HG02884 (cell line): ENCODE measurements at regions not wholly inside any gene's neighbourhood (a gene's known extent, or its start where the extent isn't known, plus 50 kb on each side); places are given as distances from the start of the nearest gene placed in this dataset.
"Not testable (repeated sequence)": the region's sequence is repeated elsewhere in the genome, so short reads cannot be mapped to it uniquely, and the experiment has no call there.

Source experiments
- ATAC-seq: cut with Tn5 transposase; IDR thresholded peaks from one replicate; pipeline ENCODE4 v1.9.1; 2021; ENCODE audit warnings: mild to moderate bottlenecking, moderate library complexity; ENCODE audit not compliant: unreplicated experiment

DNA sequence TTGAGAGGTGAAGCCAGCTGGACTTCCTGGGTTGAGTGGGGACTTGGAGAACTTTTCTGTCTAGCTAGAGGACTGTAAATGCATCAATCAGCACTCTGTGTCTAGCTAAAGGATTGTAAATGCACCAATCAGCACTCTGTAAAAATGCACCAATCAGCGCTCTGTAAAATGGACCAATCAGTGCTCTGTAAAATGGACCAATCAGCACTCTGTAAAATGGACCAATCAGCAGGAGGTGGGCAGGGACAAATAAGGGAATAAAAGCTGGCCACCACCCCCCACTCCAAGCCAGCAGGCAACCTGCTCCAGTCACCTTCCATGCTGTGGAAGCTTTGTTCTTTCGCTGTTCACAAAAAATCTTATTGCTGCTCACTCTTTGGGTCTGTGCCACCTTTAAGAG, 390.4 kb downstream of the RPS24 start:
- ATAC-seq, result not testable (repeated sequence)

DNA sequence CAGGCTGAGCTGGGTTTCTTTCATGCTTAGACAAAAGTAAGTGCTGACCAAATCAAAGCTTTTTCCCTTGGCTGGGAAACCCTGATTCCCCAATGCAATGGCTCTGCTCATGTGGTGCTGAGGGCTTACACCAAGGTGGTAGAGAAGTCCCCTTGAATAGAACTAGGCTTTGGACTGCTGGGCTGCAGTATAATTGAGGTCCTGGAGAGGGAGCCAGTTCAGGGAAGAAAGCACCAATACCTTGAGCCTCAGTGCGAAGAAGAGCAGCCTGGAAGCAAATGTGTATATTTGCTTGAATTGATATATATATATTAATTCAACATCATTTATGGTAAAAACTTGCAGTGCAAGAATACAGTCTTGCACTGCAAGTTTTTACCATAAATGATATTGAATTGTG, 391.1 kb downstream of the RPS24 start:
- ATAC-seq, result no peak

DNA sequence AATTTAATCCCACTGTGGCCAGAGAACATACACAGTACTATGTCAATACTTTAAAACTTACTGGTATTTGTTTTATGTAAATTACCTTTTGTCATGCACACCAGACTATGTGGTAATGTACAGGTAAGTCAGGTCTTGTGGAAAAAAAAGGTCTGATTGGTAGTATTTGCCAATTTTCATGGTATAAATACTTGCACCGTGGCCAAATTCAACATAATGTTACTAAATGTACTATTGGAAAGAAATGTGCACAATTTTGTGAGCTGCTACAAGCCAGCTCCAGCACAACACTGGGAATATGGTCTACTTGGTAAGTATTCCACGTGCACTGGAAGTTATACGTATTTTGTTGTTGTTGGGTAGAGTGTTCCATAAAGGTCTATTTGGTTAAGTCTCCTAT, 392.5 kb downstream of the RPS24 start:
- no peak for ATAC-seq

GRCh38 chr10:78427497-78428031, 393.9 kb downstream of the RPS24 start:
- ATAC-seq, result no peak

DNA sequence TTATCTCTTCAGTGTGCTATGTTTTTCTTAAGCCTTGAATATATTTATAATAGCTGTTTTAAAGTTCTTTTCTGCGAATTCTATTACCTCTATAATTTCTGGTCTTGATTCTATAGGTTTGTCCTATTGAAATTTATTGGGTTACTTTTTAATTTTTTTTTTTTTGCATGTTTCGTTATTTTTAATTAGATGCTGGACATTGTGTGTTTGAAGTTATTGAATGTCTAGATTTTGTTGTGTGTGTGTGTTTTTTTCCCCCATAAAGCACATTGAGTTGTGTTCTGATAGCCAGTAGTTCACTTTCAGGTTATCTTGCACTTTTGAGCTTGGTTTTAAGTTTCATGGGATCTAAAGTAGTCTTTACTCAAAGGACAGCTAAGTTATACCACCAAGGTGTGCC, 394.9 kb downstream of the RPS24 start:
- ATAC-seq, result no peak

DNA sequence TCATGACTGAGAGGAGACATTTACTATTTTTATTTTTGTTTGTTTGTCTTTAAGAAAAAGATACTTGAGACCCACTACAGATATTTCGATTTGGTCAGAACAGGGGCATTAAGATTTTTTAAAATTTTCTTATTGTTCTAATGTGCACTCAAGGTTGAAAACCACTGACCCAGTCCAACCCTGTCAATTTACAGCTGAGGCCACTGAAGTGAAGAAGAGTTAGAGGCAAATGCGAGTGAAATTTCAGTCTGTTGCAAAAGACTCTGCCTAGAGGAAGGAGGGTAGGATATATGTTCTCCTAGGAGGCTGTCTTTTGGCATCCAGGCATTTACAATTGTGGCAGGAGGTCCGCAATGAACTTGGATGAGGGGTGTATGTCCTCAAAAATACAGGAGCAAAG, 396.3 kb downstream of the RPS24 start:
- ATAC-seq, result no peak

DNA sequence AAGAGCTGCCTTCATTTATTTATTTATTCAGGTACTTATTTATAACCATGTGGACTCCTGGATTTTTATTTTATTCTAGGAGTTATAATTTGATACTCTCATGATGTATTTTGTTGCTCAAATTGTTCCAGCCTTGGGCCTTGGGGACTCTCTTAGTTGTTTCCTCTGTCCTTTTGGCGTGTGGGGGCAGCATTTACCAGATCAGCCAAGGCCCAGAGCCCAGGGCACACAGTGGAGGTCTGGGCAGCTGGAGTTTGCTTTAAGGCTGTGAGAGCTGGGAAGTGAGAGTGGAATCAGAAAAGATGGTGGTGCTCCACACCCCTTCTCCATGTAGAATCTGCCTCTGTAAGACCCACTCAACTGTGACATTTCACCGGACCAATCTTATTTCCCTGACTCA, 398.9 kb downstream of the RPS24 start:
- no peak for ATAC-seq

- ATAC-seq, result no peak
Measured at GRCh38 chr10:78433076-78433595, 399.5 kb downstream of the RPS24 start.

- no peak for ATAC-seq
Measured at GRCh38 chr10:78433766-78434535, 400.3 kb downstream of the RPS24 start.

GRCh38 chr10:78434886-78435285, 401.2 kb downstream of the RPS24 start:
- no peak for ATAC-seq

DNA sequence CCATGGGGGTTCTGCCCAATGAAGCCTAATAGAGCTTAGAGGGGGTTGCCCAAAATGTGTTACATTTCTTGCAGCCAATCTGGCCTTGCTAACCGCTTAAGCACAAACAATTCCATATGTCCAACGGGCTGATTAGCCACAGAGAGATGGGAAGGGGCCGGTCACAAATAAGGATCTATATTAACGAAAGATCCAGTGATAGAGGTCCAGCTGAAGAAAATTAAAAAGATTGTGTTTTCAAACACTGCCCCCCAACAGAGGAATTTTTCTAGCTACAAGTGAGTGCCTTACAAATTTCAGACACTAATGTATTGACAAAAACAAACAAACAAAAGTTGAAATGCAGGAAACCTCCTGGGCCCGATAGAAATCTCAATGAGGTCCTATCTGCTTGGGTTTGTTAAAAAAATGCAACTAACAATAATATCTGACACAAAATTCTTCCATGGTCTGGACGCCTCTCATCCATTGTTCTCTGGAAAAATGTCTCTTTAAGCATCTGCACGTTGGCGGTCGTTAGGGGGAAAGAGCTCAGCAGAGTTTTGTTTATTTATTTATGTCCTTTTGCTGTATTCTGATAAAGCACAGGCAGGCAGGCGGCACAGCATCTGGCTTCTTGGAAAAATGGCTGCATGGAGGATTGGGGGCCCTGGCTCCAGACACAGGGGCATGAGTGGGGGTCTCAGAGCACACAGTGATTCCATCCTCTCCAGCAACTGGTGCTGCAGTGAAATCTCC, 402.0 kb downstream of the RPS24 start:
- no peak for ATAC-seq

DNA sequence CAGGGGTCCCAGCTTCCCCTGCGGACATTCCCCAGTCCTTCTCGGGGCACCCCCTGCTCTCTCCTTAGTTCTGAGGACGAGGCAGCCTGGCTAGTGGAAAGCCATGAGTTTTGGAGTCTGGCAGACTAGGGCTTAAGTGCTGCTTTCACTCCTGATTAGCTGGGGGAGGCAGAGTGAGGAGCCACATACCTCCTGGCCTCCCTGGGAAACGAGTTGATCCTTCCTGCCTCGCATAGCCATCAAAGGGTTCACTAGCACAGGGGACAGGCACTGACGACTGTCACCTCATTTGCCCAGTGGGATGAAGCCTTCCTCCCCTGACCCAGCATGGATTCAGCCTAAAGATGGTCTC, 402.5 kb downstream of the RPS24 start:
- ATAC-seq, result no peak

DNA sequence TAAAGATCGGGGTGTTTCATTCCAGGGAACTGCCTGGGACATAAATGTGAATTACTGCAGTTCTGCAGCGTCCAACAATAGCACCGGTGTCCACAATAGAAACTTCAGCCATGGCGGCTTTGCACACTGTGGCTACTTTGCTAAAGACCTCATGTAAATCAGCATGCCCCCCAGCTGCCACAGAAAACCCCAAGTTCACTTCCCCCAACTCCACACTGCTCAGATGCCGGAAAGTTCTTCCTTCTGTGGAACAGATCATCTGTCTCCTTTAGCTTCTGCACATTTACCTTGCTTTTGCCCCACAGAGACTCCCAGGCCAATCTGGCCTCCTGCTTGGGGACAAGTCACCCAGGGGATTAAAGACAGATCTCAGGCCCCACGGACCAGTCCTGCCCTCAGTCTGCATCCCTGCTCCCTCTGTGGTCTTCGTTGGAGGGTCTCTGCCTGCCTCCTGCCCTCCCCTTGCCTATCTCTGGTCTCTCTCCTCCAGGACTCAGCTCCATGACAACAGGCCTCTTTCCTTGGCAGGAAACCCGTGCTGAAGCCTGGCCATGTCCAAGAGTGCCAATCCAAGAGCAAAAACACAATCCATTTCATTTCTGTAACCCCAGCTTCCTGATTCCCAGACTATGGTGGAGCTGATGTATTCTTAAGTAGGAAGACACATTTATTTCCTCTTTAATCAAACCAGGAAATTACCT, 403.2 kb downstream of the RPS24 start:
- no peak for ATAC-seq

DNA sequence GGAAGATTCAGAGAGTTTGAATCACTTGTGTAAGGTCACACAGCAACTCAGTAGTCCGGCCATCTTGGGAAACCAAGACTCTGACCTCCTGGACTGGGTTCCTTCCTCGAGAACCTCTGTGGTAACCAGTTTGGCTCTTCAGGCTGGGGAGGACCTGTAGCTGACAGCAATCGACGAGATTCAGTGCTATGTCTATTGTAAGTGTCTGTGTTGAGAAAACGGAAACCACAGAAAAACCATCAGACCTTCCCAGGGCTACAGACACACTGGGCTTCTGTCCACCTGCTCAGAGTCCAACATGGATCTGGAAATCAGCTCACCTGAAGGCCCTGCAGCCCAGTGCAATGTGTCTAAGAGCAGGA, 403.7 kb downstream of the RPS24 start:
- ATAC-seq, result no peak

GRCh38 chr10:78437998-78438906, 404.6 kb downstream of the RPS24 start:
- ATAC-seq, result no peak

- no peak for ATAC-seq
Measured at GRCh38 chr10:78438907-78439809, 405.5 kb downstream of the RPS24 start.

DNA sequence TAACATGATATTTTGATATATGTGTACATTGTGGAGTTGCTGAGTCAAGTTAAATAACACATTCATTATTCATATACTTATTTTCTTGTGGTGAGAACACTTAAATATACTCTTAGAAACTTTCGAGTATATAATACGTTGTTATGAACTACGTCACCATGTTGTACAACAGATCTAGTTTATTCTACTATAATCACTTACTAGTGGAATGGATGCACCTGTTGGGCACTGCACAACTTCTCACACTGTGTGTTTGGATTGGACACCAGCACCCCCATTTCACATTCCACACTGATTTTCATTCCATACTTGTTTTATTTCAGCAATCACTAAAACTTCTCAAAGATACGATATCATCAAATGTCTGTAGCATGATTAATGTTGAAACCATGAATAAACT, 407.3 kb downstream of the RPS24 start:
- ATAC-seq, result no peak

GRCh38 chr10:78441694-78442093, 408.0 kb downstream of the RPS24 start:
- no peak for ATAC-seq

- ATAC-seq, result no peak
Measured at GRCh38 chr10:78442836-78443550, 409.3 kb downstream of the RPS24 start.
